MM.1S (cell line): ENCODE measurements at regions not wholly inside any gene's neighbourhood (a gene's known extent, or its start where the extent isn't known, plus 50 kb on each side); places are given as distances from the start of the nearest gene placed in this dataset.
"Not testable (repeated sequence)": the region's sequence is repeated elsewhere in the genome, so short reads cannot be mapped to it uniquely, and the experiment has no call there.

ENCODE experiments used
- CTCF ChIP-seq: fragments of 300-600 bp; sonication (generic); IDR thresholded peaks from 2 replicates; pipeline ENCODE4 v1.5.1; 2016; ENCODE audit warnings: antibody characterized with exemption, low read length, mixed read lengths
- EZH2phosphoT487 ChIP-seq: fragments of 300-600 bp; sonication (generic); IDR thresholded peaks from 2 replicates; pipeline ENCODE4 v1.6.1; 2018; ENCODE audit warnings: antibody characterized with exemption, low read length

GRCh38 chr3:195987001-195987400, 78.7 kb upstream of the TNK2 start:
- TF ChIP-seq EZH2phosphoT487, CTCF: not testable (repeated sequence)
